ENCODE measurements at regions not wholly inside any gene's neighbourhood (a gene's known extent, or its start where the extent isn't known, plus 50 kb on each side); places are given as distances from the start of the nearest gene placed in this dataset.

GRCh38 chr5:161190086-161190485 lies 338.1 kb upstream of the ATP10B start:
- H3K4me1 ChIP-seq (ENCODE audit: insufficient read depth, low read length), result no peaks in the 10 kb centered on the region
- no peak for DNase-seq (ENCODE audit: insufficient read length, low spot score, missing footprints)
- H3K4me3 ChIP-seq (ENCODE audit: insufficient read depth, low read length), result no peak overlapping the region
- TF ChIP-seq CTCF (IDR thresholded peaks at IDR 0.05; ENCODE audit: extremely low read depth, low read depth, low read length), result no peak
- H3K36me3 ChIP-seq (ENCODE audit: insufficient read depth, low read length), result no peaks in the 10 kb centered on the region
- H3K79me2 ChIP-seq (ENCODE audit: insufficient read depth, low read length), result no peaks in the 10 kb centered on the region
- H3K4me2 ChIP-seq (ENCODE audit: insufficient read depth, low read length), result no peak overlapping the region
- no peaks in the 10 kb centered on the region for H3K27me3 ChIP-seq (ENCODE audit: insufficient read depth, low read length)
- H3K9me3 ChIP-seq (ENCODE audit: low read depth, low read length), result peaks cover 2% of the 10 kb centered on the region
- no peaks in the 10 kb centered on the region for H4K20me1 ChIP-seq (ENCODE audit: insufficient read depth, low read length)
- H2AFZ ChIP-seq (ENCODE audit: low read length), result no peak overlapping the region
- no peak overlapping the region for H3K27ac ChIP-seq (ENCODE audit: low read depth, low read length)

GRCh38 chr5:161189452-161189851 lies 337.4 kb upstream of the ATP10B start:
- H3K4me3 ChIP-seq (ENCODE audit: insufficient read depth, low read length), result no peak overlapping the region
- H4K20me1 ChIP-seq (ENCODE audit: insufficient read depth, low read length), result no peaks in the 10 kb centered on the region
- no peak overlapping the region for H3K27ac ChIP-seq (ENCODE audit: low read depth, low read length)
- peaks cover 2% of the 10 kb centered on the region for H3K9me3 ChIP-seq (ENCODE audit: low read depth, low read length)
- H3K36me3 ChIP-seq (ENCODE audit: insufficient read depth, low read length), result no peaks in the 10 kb centered on the region
- no peaks in the 10 kb centered on the region for H3K27me3 ChIP-seq (ENCODE audit: insufficient read depth, low read length)
- no peak for TF ChIP-seq CTCF (IDR thresholded peaks at IDR 0.05; ENCODE audit: extremely low read depth, low read depth, low read length)
- no peak for DNase-seq (ENCODE audit: insufficient read length, low spot score, missing footprints)
- H3K4me2 ChIP-seq (ENCODE audit: insufficient read depth, low read length), result no peak overlapping the region
- no peak overlapping the region for H2AFZ ChIP-seq (ENCODE audit: low read length)
- no peaks in the 10 kb centered on the region for H3K79me2 ChIP-seq (ENCODE audit: insufficient read depth, low read length)
- H3K4me1 ChIP-seq (ENCODE audit: insufficient read depth, low read length), result no peaks in the 10 kb centered on the region

GRCh38 chr5:161183559-161183958 lies 331.5 kb upstream of the ATP10B start:
- H3K36me3 ChIP-seq (ENCODE audit: insufficient read depth, low read length), result no peaks in the 10 kb centered on the region
- H3K9me3 ChIP-seq (ENCODE audit: low read depth, low read length), result peaks cover 2% of the 10 kb centered on the region
- H3K79me2 ChIP-seq (ENCODE audit: insufficient read depth, low read length), result no peaks in the 10 kb centered on the region
- DNase-seq (ENCODE audit: insufficient read length, low spot score, missing footprints), result no peak
- H3K27ac ChIP-seq (ENCODE audit: low read depth, low read length), result no peak overlapping the region
- H3K4me1 ChIP-seq (ENCODE audit: insufficient read depth, low read length), result no peaks in the 10 kb centered on the region
- no peak overlapping the region for H2AFZ ChIP-seq (ENCODE audit: low read length)
- TF ChIP-seq CTCF (IDR thresholded peaks at IDR 0.05; ENCODE audit: extremely low read depth, low read depth, low read length), result no peak
- no peaks in the 10 kb centered on the region for H3K27me3 ChIP-seq (ENCODE audit: insufficient read depth, low read length)
- no peak overlapping the region for H3K4me2 ChIP-seq (ENCODE audit: insufficient read depth, low read length)
- no peaks in the 10 kb centered on the region for H4K20me1 ChIP-seq (ENCODE audit: insufficient read depth, low read length)
- no peak overlapping the region for H3K4me3 ChIP-seq (ENCODE audit: insufficient read depth, low read length)

GRCh38 chr5:161176221-161176620 lies 324.2 kb upstream of the ATP10B start:
- Histone ChIP-seq H3K27ac (ENCODE audit: low read depth, low read length) (no peak overlapping the region), H3K4me2 (ENCODE audit: insufficient read depth, low read length) (no peak overlapping the region), H3K9me3 (ENCODE audit: low read depth, low read length) (peaks cover 4% of the 10 kb centered on the region), H3K79me2 (ENCODE audit: insufficient read depth, low read length) (no peaks in the 10 kb centered on the region), H3K27me3 (ENCODE audit: insufficient read depth, low read length) (no peaks in the 10 kb centered on the region), H3K36me3 (ENCODE audit: insufficient read depth, low read length) (no peaks in the 10 kb centered on the region), H4K20me1 (ENCODE audit: insufficient read depth, low read length) (no peaks in the 10 kb centered on the region), H2AFZ (ENCODE audit: low read length) (no peak overlapping the region), H3K4me1 (ENCODE audit: insufficient read depth, low read length) (no peaks in the 10 kb centered on the region), H3K4me3 (ENCODE audit: insufficient read depth, low read length) (no peak overlapping the region)
- no peak for DNase-seq (ENCODE audit: insufficient read length, low spot score, missing footprints)
- no peak for TF ChIP-seq CTCF (IDR thresholded peaks at IDR 0.05; ENCODE audit: extremely low read depth, low read depth, low read length)

Data from osteoblast (primary cell).